Breast epithelium (tissue), 4 donors: ENCODE measurements at regions not wholly inside any gene's neighbourhood (a gene's known extent, or its start where the extent isn't known, plus 50 kb on each side); places are given as distances from the start of the nearest gene placed in this dataset.

Experiments used
- DNase-seq, 2 donors: peaks; one replicate each; pipeline ENCODE4 v3.0.0-alpha.2; 2019; ENCODE audit warnings: low spot score in 2 of 2
- H3K27ac ChIP-seq, 2 donors: fragments of 200-600 bp; sonication (generic) in 1 of 2; one replicate each; pipeline ENCODE4 v1.5.1; 2016 to 2019; ENCODE audit warnings: mild to moderate bottlenecking in 1 of 2
- H3K27me3 ChIP-seq, 2 donors: fragments of 200-600 bp; sonication (generic) in 1 of 2; one replicate each; pipeline versions ENCODE4 v1.5.1 to v1.6.0; 2017 to 2019; ENCODE audit warnings: control low read depth in 1 of 2, mild to moderate bottlenecking in 1 of 2
- H3K36me3 ChIP-seq: fragments of 200-600 bp; one replicate; pipeline ENCODE4 v1.5.1; 2019
- H3K4me1 ChIP-seq, 2 donors: fragments of 200-600 bp; sonication (generic); one replicate each; pipeline ENCODE4 v1.5.1; 2016 to 2019; ENCODE audit warnings: control low read depth in 1 of 2
- H3K4me3 ChIP-seq, 3 donors: fragments of 200-600 bp; sonication (generic); 1 replicate in 2 of 3; 2 replicates in 1 of 3; pipeline ENCODE4 v1.5.1; 2016 to 2019; ENCODE audit warnings: mild to moderate bottlenecking in 3 of 3, moderate library complexity in 2 of 3
- H3K9me3 ChIP-seq, 2 donors: fragments of 200-600 bp; sonication (generic) in 1 of 2; one replicate each; pipeline ENCODE4 v1.5.1; 2016 to 2019; ENCODE audit warnings: control low read depth in 1 of 2
- POLR2A ChIP-seq: fragments of 450-650 bp; IDR thresholded peaks from one replicate; pipeline ENCODE4 v1.6.1; 2016; ENCODE audit warnings: antibody characterized with exemption, mild to moderate bottlenecking, moderate library complexity
- POLR2AphosphoS5 ChIP-seq, 3 donors: sonication (generic); formaldehyde crosslinking; IDR thresholded peaks; one replicate each; pipeline ENCODE4 v1.6.1; 2017; ENCODE audit warnings: antibody characterized with exemption in 3 of 3
- intact Hi-C: fragments of 100-400 bp; cut with DNase I; formaldehyde crosslinking; loops from one replicate; pipeline ENCODE4 v1.15.1; 2023; ENCODE audit warnings: low total_unique reads
- TF ChIP-seq, protein P1 (sequence below), 3 donors: fragments of 450-650 bp; IDR thresholded peaks; one replicate each; pipeline ENCODE4 v1.5.1; 2016 to 2017; ENCODE audit warnings: antibody characterized with exemption in 3 of 3, mild to moderate bottlenecking in 3 of 3, moderate library complexity in 3 of 3

DNA sequence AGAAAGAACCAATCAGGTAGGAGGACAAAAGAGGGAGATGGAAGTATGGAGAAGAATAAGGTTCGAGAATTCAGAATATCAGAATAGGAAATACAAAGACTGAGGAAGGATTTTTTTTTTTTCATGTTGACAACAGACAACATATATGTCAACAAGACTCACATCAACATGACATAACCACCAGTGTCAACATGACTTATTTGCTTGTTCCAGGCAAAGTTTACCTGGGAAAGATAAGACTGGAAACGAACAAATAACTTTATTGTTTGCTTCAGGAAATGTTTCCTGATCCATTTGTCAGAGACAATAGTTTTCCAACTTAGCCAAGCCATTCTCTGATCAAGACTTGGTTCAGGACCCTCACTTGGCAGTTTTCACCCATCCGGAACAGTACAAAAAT is 321.9 kb upstream of the NETO1 start:
- Histone ChIP-seq H3K4me3 (no peak overlapping the region), H3K36me3 (no peaks in the 10 kb centered on the region), H3K27ac (no peak overlapping the region), H3K9me3 (no peaks in the 10 kb centered on the region), H3K27me3 (no peaks in the 10 kb centered on the region), H3K4me1 (no peaks in the 10 kb centered on the region)
- TF ChIP-seq, protein P1, sequence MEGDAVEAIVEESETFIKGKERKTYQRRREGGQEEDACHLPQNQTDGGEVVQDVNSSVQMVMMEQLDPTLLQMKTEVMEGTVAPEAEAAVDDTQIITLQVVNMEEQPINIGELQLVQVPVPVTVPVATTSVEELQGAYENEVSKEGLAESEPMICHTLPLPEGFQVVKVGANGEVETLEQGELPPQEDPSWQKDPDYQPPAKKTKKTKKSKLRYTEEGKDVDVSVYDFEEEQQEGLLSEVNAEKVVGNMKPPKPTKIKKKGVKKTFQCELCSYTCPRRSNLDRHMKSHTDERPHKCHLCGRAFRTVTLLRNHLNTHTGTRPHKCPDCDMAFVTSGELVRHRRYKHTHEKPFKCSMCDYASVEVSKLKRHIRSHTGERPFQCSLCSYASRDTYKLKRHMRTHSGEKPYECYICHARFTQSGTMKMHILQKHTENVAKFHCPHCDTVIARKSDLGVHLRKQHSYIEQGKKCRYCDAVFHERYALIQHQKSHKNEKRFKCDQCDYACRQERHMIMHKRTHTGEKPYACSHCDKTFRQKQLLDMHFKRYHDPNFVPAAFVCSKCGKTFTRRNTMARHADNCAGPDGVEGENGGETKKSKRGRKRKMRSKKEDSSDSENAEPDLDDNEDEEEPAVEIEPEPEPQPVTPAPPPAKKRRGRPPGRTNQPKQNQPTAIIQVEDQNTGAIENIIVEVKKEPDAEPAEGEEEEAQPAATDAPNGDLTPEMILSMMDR (IDR thresholded peaks at IDR 0.05), result no peak
- no peak for TF ChIP-seq POLR2A
- no peak for TF ChIP-seq POLR2AphosphoS5 (IDR thresholded peaks at IDR 0.05)
- DNase-seq, result no peak
- intact Hi-C loops, result no loop called here

DNA sequence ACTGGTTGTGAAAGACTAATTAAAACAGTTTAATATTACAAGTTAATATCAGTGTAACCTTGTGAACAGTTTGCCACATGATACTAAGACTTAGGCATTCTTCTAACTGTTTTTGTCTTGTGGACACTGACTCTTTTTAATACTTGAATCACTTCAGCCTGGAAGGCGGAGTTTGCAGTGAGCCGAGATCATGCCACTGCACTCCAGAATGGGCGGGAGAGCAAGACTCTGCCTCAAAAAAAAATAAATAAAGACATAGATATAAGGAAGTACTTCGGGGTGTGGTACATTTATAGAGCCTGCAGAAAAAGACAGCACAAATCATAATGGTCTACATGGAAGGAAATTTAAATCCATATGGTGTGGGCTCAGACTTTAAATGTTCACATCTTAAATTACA is 300.4 kb upstream of the NETO1 start:
- TF ChIP-seq, protein P1 (IDR thresholded peaks at IDR 0.05), result no peak
- TF ChIP-seq POLR2AphosphoS5 (IDR thresholded peaks at IDR 0.05) (no peak), POLR2A (no peak)

DNA sequence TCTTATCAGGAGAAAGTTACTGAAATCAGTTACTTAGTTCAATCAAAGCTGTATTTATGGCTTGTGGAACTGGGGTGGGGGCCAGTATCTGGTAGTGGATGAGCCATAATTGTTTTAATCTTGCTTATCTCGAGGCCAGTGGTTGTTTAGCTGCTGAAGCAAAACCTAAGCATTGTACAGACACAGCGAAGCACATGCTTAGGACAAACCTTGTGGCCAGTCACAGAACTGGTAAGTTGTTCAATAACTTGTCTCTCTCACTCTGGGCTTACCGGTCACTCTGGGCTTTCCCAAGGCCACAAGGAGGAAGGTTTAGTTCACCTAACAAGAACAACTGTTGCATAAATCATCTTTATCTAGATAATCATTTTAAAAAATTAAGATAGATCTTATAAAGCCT is 296.6 kb upstream of the NETO1 start:
- no peak overlapping the region for H3K4me3 ChIP-seq
- intact Hi-C loops, result no loop called here
- no peak overlapping the region for H3K27ac ChIP-seq
- no peaks in the 10 kb centered on the region for H3K9me3 ChIP-seq
- H3K36me3 ChIP-seq, result no peaks in the 10 kb centered on the region
- no peaks in the 10 kb centered on the region for H3K27me3 ChIP-seq
- no peaks in the 10 kb centered on the region for H3K4me1 ChIP-seq
- DNase-seq, result no peak
- TF ChIP-seq, protein P1 (IDR thresholded peaks at IDR 0.05), result no peak
- TF ChIP-seq POLR2AphosphoS5 (IDR thresholded peaks at IDR 0.05) (no peak), POLR2A (no peak)

More for the DNA sequence above, 300.4 kb upstream of the NETO1 start:
- no peaks in the 10 kb centered on the region for H3K27me3 ChIP-seq
- no peak for DNase-seq
- intact Hi-C loops, result loop anchor here (2.0 kb wide), 1 partner anchor 25 kb away; no protein-coding TSS in a partner anchor
- H3K27ac ChIP-seq, result no peak overlapping the region
- no peaks in the 10 kb centered on the region for H3K4me1 ChIP-seq
- no peaks in the 10 kb centered on the region for H3K36me3 ChIP-seq
- H3K4me3 ChIP-seq, result no peak overlapping the region
- H3K9me3 ChIP-seq, result no peaks in the 10 kb centered on the region

DNA sequence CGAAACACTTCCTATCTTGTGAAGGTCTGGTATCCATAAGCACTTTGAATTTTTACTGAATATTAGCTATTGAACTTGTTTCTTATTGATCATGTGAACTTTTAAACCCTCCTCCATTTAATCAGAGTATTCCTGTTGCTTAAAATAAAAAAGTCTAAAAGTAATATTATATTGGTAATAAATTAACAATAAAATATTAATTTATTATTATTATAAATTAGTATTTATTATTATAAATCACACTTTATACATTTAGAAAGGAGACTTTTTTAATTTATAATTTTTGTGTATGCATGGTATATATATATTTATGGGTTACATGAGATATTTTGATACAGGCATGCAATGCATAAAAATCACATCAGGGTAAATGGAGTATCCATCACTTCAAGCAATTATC is 295.4 kb upstream of the NETO1 start:
- no peaks in the 10 kb centered on the region for H3K27me3 ChIP-seq
- H3K36me3 ChIP-seq, result no peaks in the 10 kb centered on the region
- no peak for DNase-seq
- no peaks in the 10 kb centered on the region for H3K9me3 ChIP-seq
- intact Hi-C loops, result no loop called here
- TF ChIP-seq POLR2AphosphoS5 (IDR thresholded peaks at IDR 0.05), result no peak
- TF ChIP-seq, protein P1 (IDR thresholded peaks at IDR 0.05), result no peak
- no peak for TF ChIP-seq POLR2A
- no peak overlapping the region for H3K4me3 ChIP-seq
- no peak overlapping the region for H3K27ac ChIP-seq
- no peaks in the 10 kb centered on the region for H3K4me1 ChIP-seq

DNA sequence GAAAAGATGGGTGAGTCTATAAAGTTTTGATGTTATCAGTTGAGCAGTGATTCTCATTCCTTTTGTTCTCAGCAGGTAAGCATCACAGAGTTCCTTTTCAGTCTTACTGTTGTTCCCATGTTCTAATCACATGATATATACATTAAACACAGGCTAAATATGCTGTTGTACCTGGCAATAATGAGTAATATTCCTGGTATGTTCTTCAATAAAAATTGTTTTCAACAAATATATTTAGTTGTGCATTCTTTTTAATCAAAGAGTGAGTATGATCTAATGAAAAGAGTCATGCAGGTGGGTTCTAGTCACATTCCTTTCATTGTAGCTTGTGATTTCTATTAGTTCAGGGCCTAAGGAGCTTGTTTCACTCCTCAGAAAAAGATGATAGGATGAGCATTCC is 288.3 kb upstream of the NETO1 start:
- TF ChIP-seq, protein P1 (IDR thresholded peaks at IDR 0.05), result no peak
- no peak for TF ChIP-seq POLR2AphosphoS5 (IDR thresholded peaks at IDR 0.05)
- no peak for TF ChIP-seq POLR2A
- Histone ChIP-seq H3K9me3 (no peaks in the 10 kb centered on the region), H3K4me3 (no peak overlapping the region), H3K27me3 (no peaks in the 10 kb centered on the region), H3K27ac (no peak overlapping the region), H3K36me3 (no peaks in the 10 kb centered on the region), H3K4me1 (no peaks in the 10 kb centered on the region)
- intact Hi-C loops, result no loop called here
- DNase-seq, result no peak
